Endothelial cell of umbilical vein (primary cell): ENCODE measurements at regions not wholly inside any gene's neighbourhood (a gene's known extent, or its start where the extent isn't known, plus 50 kb on each side); places are given as distances from the start of the nearest gene placed in this dataset.

Experiments
- BruUV-seq: library from RNA; stranded (reverse); fragments of 400-500 nt; replicated peaks from 2 replicates; lab custom pipeline; 2021; lab: Mats Ljungman, UMichigan
- CTCF ChIA-PET: fragments of 300-600, 350-600 bp; sonication (Branson Sonifier 250); formaldehyde crosslinking; loops from one replicate; lab custom pipeline; 2021; ENCODE audit warnings: antibody characterized with exemption, inconsistent platforms; lab: Charles Lee
- POLR2A ChIA-PET: fragments of 300-600, 350-600 bp; sonication (Branson Sonifier 250); formaldehyde crosslinking; loops from one replicate; lab custom pipeline; 2021; ENCODE audit warnings: antibody characterized with exemption, inconsistent platforms; lab: Charles Lee
- DNase-seq: peaks from one replicate; pipeline ENCODE4 v3.0.0-alpha.2; 2011; ENCODE audit warnings: low read depth, low spot score
- FAIRE-seq: peaks from 2 replicates; lab custom pipeline; 2011; peaks lifted over from hg19 to GRCh38; lab: Jason Lieb, UNC
- H2AFZ ChIP-seq: 2 replicates; pipeline ENCODE4 v1.6.0; 2012; ENCODE audit warnings: low read depth, low read length, control low read depth, inconsistent platforms
- H3K27ac ChIP-seq: 2 replicates; pipeline ENCODE4 v1.5.1; 2011; ENCODE audit warnings: low read depth, mild to moderate bottlenecking, control low read depth, low read length, moderate library complexity; ENCODE audit not compliant: insufficient read depth
- H3K27me3 ChIP-seq, 2 experiments: 2 replicates each; pipeline versions ENCODE4 v1.6.0 to v1.6.1; 2011; ENCODE audit warnings: low read length in 2 of 2, mixed read lengths in 1 of 2; ENCODE audit not compliant: control insufficient read depth in 2 of 2, insufficient read depth in 2 of 2
- H3K36me3 ChIP-seq, 2 experiments: 2 replicates in 1 of 2; 3 replicates in 1 of 2; pipeline ENCODE4 v1.5.1; 2011; ENCODE audit warnings: low read length in 2 of 2, mild to moderate bottlenecking in 1 of 2, moderate library complexity in 1 of 2; ENCODE audit not compliant: control insufficient read depth in 2 of 2, insufficient read depth in 2 of 2; ENCODE audit errors: extremely low read depth in 1 of 2
- H3K4me1 ChIP-seq: 3 replicates; pipeline ENCODE4 v1.5.1; 2011; ENCODE audit warnings: mild to moderate bottlenecking, low read length; ENCODE audit not compliant: control insufficient read depth, insufficient read depth; ENCODE audit errors: extremely low read depth
- H3K4me2 ChIP-seq: 2 replicates; pipeline ENCODE4 v1.6.1; 2011; ENCODE audit warnings: low read length, control low read depth, mixed read lengths; ENCODE audit not compliant: insufficient read depth
- H3K4me3 ChIP-seq, 3 experiments: fragments of 200-600 bp in 1 of 3; sonication (generic), shearing (Covaris generic) in 1 of 3; replicated peaks in 1 of 3; 2 replicates each; pipeline ENCODE4 v1.5.1; 2011 to 2016; ENCODE audit warnings: control low read depth in 3 of 3, low read length in 3 of 3, mild to moderate bottlenecking in 2 of 3, inconsistent platforms in 1 of 3, low read depth in 1 of 3, moderate library complexity in 1 of 3; ENCODE audit not compliant: insufficient read depth in 1 of 3
- H3K79me2 ChIP-seq: 2 replicates; pipeline ENCODE4 v1.6.0; 2012; ENCODE audit warnings: low read length, inconsistent platforms; ENCODE audit not compliant: control insufficient read depth, insufficient read depth
- H3K9ac ChIP-seq: replicated peaks from 2 replicates; pipeline ENCODE3; 2011; ENCODE audit warnings: low read length, control low read depth; ENCODE audit not compliant: insufficient read depth; ENCODE audit errors: extremely low read depth
- H3K9me1 ChIP-seq: replicated peaks from 3 replicates; pipeline ENCODE4 v1.6.0; 2011; ENCODE audit warnings: mild to moderate bottlenecking, low read length; ENCODE audit not compliant: control insufficient read depth, insufficient read depth; ENCODE audit errors: extremely low read depth
- H3K9me3 ChIP-seq: replicated peaks from 2 replicates; pipeline ENCODE4 v1.5.1; 2012; ENCODE audit warnings: low read length, inconsistent platforms; ENCODE audit not compliant: control insufficient read depth, insufficient read depth
- H4K20me1 ChIP-seq: replicated peaks from 2 replicates; pipeline ENCODE3; 2011; ENCODE audit warnings: mild to moderate bottlenecking, low read length; ENCODE audit not compliant: control insufficient read depth, insufficient read depth; ENCODE audit errors: extremely low read depth
- EZH2 ChIP-seq: IDR thresholded peaks from 2 replicates; pipeline ENCODE4 v1.6.1; 2012; ENCODE audit warnings: borderline replicate concordance, low read depth, mild to moderate bottlenecking, moderate library complexity, low read length, inconsistent platforms; ENCODE audit not compliant: severe bottlenecking
- FOS ChIP-seq: IDR thresholded peaks from 2 replicates; pipeline ENCODE4 v1.6.1; 2011; ENCODE audit warnings: mild to moderate bottlenecking, low read length, moderate library complexity, borderline replicate concordance; ENCODE audit not compliant: insufficient read depth
- MAX ChIP-seq: IDR thresholded peaks from 2 replicates; pipeline ENCODE4 v1.6.1; 2011; ENCODE audit not compliant: insufficient read depth, insufficient read length
- dilution Hi-C: fragments of 300-500 bp; cut with MboI; formaldehyde crosslinking; loops from one replicate; pipeline ENCODE4 v1.15.0; 2019; ENCODE audit warnings: low sequenced_read_pairs; ENCODE audit not compliant: extremely low pct_ligation_motif_present
- intact Hi-C: fragments of 100-400 bp; cut with micrococcal nuclease; formaldehyde crosslinking; loops from one replicate; pipeline ENCODE4 v1.10.0; 2022

- Histone ChIP-seq H3K27me3 (no peaks in the 10 kb centered on the region), H3K79me2 (no peaks in the 10 kb centered on the region), H3K4me1 (no peaks in the 10 kb centered on the region), H3K9me1 (no peaks in the 10 kb centered on the region), H3K36me3 (no peaks in the 10 kb centered on the region), H3K27ac (no peak overlapping the region), H4K20me1 (no peaks in the 10 kb centered on the region), H2AFZ (no peak overlapping the region), H3K9ac (no peak overlapping the region), H3K4me2 (no peak overlapping the region), H3K9me3 (no peaks in the 10 kb centered on the region), H3K4me3 (no peak overlapping the region)
- POLR2A ChIA-PET = no interaction called here
- dilution Hi-C loops (no loop called here), intact Hi-C loops (no loop called here)
- CTCF ChIA-PET = no interaction called here
- TF ChIP-seq FOS = no peak
- no peak for DNase-seq
- FAIRE-seq = no peak
- no TSS peak for BruUV-seq
Observed at GRCh38 chr6:100185615-100186014, 191.6 kb upstream of the MCHR2 start.

GRCh38 chr6:100184473-100184872 is 190.4 kb upstream of the MCHR2 start:
- POLR2A ChIA-PET = no interaction called here
- dilution Hi-C loops (no loop called here), intact Hi-C loops (no loop called here)
- BruUV-seq = no TSS peak
- Histone ChIP-seq H3K4me1 (no peaks in the 10 kb centered on the region), H3K9me3 (no peaks in the 10 kb centered on the region), H3K79me2 (no peaks in the 10 kb centered on the region), H4K20me1 (no peaks in the 10 kb centered on the region), H3K4me2 (no peak overlapping the region), H3K27me3 (no peaks in the 10 kb centered on the region), H3K27ac (no peak overlapping the region), H3K9me1 (no peaks in the 10 kb centered on the region), H2AFZ (no peak overlapping the region), H3K9ac (no peak overlapping the region), H3K36me3 (no peaks in the 10 kb centered on the region), H3K4me3 (no peak overlapping the region)
- DNase-seq = peak; percentile 3
- no peak for FAIRE-seq
- no peak for TF ChIP-seq EZH2
- TF ChIP-seq MAX = no peak
- CTCF ChIA-PET = interaction anchor here (1.1 kb wide), 1 partner anchor 12 kb away, joined by 3 read pairs; no protein-coding TSS in a partner anchor
